Panc1 (cell line): ENCODE measurements at regions not wholly inside any gene's neighbourhood (a gene's known extent, or its start where the extent isn't known, plus 50 kb on each side); places are given as distances from the start of the nearest gene placed in this dataset.

Experiments
- ATAC-seq: fragments of 200-7000 bp; cut with Tn5 transposase; 2 replicates; pipeline ENCODE4 v1.9.1; 2020; ENCODE audit warnings: mild to moderate bottlenecking, moderate library complexity
- BruUV-seq: library from RNA; stranded (reverse); fragments of 400-500 nt; replicated peaks from 2 replicates; lab custom pipeline; 2021; lab: Mats Ljungman, UMichigan
- CTCF ChIA-PET: fragments of 300-600 bp; sonication (Branson Sonifier 250); formaldehyde crosslinking; loops from one replicate; lab custom pipeline; 2022; ENCODE audit warnings: antibody characterized with exemption; lab: Charles Lee
- POLR2A ChIA-PET: fragments of 300-600 bp; sonication (Branson Sonifier 250); formaldehyde crosslinking; loops from one replicate; lab custom pipeline; 2022; ENCODE audit warnings: antibody characterized with exemption; lab: Charles Lee
- DNase-seq: peaks from one replicate; pipeline ENCODE4 v3.0.0-alpha.2; 2010; ENCODE audit warnings: low read depth, low spot score
- H3K27ac ChIP-seq: 2 replicates; pipeline ENCODE4 v1.5.1; 2011; ENCODE audit warnings: mild to moderate bottlenecking, low read length, inconsistent platforms
- H3K27me3 ChIP-seq: fragments of 200-500 bp; sonication (Bioruptor generic); 2 replicates; pipeline ENCODE4 v1.6.0; 2014; ENCODE audit warnings: low read length, inconsistent platforms; ENCODE audit not compliant: control insufficient read depth, insufficient read depth
- H3K36me3 ChIP-seq: fragments of 200-500 bp; sonication (Bioruptor generic); 2 replicates; pipeline ENCODE4 v1.5.1; 2014; ENCODE audit warnings: inconsistent platforms, mild to moderate bottlenecking, low read length, moderate library complexity; ENCODE audit not compliant: control insufficient read depth, insufficient read depth
- H3K4me1 ChIP-seq: 2 replicates; pipeline ENCODE4 v1.5.1; 2011; ENCODE audit warnings: inconsistent platforms, mild to moderate bottlenecking, low read length, moderate library complexity; ENCODE audit not compliant: control insufficient read depth, insufficient read depth
- H3K4me3 ChIP-seq, 2 experiments: 2 replicates each; pipeline ENCODE4 v1.5.1; 2011 to 2012; ENCODE audit warnings: low read depth in 2 of 2, low read length in 2 of 2, mild to moderate bottlenecking in 2 of 2, inconsistent platforms in 1 of 2, moderate library complexity in 1 of 2
- H3K9me3 ChIP-seq: fragments of 200-500 bp; sonication (Bioruptor generic); 2 replicates; pipeline ENCODE4 v1.5.1; 2014; ENCODE audit warnings: low read depth, mild to moderate bottlenecking, inconsistent platforms, low read length, moderate library complexity; ENCODE audit not compliant: control insufficient read depth, insufficient read depth
- POLR2AphosphoS5 ChIP-seq: IDR thresholded peaks from 2 replicates; pipeline ENCODE4 v1.6.1; 2012; ENCODE audit warnings: mild to moderate bottlenecking, low read depth, low read length, moderate library complexity
- SIN3A ChIP-seq: IDR thresholded peaks from 2 replicates; pipeline ENCODE4 v1.6.1; 2012; ENCODE audit warnings: low read depth, mild to moderate bottlenecking, low read length, moderate library complexity, borderline replicate concordance; ENCODE audit not compliant: insufficient read depth
- TCF7L2 ChIP-seq: IDR thresholded peaks from 2 replicates; pipeline ENCODE4 v1.6.1; 2011; ENCODE audit warnings: mild to moderate bottlenecking, low read depth, low read length, inconsistent platforms
- in situ Hi-C: cut with HindIII; loops from 2 replicates; pipeline ENCODE4 v1.10.0; 2016; ENCODE audit warnings: low sequenced_read_pairs, low pct_unique_long_range_greater_than_20kb
- intact Hi-C: fragments of 100-400 bp; cut with micrococcal nuclease; formaldehyde crosslinking; loops from one replicate; pipeline ENCODE4 v1.10.0; 2022; ENCODE audit not compliant: unreplicated experiment
- TF ChIP-seq, protein P1 (sequence below), 2 experiments: IDR thresholded peaks; 2 replicates each; pipeline ENCODE4 v1.6.1; 2011 to 2012; ENCODE audit warnings: low read depth in 2 of 2, control low read depth in 1 of 2, low read length in 1 of 2, mild to moderate bottlenecking in 1 of 2, moderate library complexity in 1 of 2; ENCODE audit not compliant: insufficient read depth in 1 of 2
- TF ChIP-seq, protein P2 (sequence below): fragments of 450-650 bp; IDR thresholded peaks from 2 replicates; pipeline ENCODE4 v1.5.1; 2017; ENCODE audit warnings: mild to moderate bottlenecking

DNA sequence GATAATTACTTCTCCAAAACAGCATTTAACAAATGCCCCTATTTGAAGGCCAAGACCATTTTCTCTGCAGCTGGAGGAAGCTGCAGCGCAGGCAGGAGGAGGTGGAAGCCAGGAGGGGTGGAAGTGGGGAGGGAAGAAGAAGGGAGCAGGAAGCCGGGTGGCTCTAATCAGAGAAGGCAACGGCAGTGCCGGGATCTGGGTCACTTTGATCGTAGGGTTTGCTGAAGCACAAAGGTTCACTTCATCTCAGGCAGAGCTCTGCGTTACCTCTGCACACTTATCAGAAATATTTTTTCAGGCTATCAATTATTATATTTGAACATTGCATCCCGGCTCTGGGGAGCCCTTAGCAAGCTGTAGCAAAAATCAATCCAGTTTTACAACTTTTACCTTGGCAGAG is 315.8 kb upstream of the POU3F3 start:
- Histone ChIP-seq H3K4me3 (no peak overlapping the region), H3K9me3 (no peaks in the 10 kb centered on the region), H3K36me3 (no peaks in the 10 kb centered on the region), H3K27me3 (no peaks in the 10 kb centered on the region; the same call in 1 of the 2 replicates), H3K4me1 (no peaks in the 10 kb centered on the region), H3K27ac (no peak overlapping the region)
- no peak for TF ChIP-seq SIN3A
- TF ChIP-seq, protein P1, sequence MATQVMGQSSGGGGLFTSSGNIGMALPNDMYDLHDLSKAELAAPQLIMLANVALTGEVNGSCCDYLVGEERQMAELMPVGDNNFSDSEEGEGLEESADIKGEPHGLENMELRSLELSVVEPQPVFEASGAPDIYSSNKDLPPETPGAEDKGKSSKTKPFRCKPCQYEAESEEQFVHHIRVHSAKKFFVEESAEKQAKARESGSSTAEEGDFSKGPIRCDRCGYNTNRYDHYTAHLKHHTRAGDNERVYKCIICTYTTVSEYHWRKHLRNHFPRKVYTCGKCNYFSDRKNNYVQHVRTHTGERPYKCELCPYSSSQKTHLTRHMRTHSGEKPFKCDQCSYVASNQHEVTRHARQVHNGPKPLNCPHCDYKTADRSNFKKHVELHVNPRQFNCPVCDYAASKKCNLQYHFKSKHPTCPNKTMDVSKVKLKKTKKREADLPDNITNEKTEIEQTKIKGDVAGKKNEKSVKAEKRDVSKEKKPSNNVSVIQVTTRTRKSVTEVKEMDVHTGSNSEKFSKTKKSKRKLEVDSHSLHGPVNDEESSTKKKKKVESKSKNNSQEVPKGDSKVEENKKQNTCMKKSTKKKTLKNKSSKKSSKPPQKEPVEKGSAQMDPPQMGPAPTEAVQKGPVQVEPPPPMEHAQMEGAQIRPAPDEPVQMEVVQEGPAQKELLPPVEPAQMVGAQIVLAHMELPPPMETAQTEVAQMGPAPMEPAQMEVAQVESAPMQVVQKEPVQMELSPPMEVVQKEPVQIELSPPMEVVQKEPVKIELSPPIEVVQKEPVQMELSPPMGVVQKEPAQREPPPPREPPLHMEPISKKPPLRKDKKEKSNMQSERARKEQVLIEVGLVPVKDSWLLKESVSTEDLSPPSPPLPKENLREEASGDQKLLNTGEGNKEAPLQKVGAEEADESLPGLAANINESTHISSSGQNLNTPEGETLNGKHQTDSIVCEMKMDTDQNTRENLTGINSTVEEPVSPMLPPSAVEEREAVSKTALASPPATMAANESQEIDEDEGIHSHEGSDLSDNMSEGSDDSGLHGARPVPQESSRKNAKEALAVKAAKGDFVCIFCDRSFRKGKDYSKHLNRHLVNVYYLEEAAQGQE (IDR thresholded peaks at IDR 0.05; ENCODE audit: insufficient read depth in 1 of 2, low read depth in 2 of 2, low read length in 1 of 2): no peak
- TF ChIP-seq POLR2AphosphoS5: no peak
- TF ChIP-seq TCF7L2: no peak
- TF ChIP-seq, protein P2, sequence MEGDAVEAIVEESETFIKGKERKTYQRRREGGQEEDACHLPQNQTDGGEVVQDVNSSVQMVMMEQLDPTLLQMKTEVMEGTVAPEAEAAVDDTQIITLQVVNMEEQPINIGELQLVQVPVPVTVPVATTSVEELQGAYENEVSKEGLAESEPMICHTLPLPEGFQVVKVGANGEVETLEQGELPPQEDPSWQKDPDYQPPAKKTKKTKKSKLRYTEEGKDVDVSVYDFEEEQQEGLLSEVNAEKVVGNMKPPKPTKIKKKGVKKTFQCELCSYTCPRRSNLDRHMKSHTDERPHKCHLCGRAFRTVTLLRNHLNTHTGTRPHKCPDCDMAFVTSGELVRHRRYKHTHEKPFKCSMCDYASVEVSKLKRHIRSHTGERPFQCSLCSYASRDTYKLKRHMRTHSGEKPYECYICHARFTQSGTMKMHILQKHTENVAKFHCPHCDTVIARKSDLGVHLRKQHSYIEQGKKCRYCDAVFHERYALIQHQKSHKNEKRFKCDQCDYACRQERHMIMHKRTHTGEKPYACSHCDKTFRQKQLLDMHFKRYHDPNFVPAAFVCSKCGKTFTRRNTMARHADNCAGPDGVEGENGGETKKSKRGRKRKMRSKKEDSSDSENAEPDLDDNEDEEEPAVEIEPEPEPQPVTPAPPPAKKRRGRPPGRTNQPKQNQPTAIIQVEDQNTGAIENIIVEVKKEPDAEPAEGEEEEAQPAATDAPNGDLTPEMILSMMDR: no peak
- intact Hi-C loops (no loop called here), in situ Hi-C loops (no loop called here)
- no TSS peak for BruUV-seq
- ChIA-PET POLR2A (no interaction called here), CTCF (no interaction called here)
- DNase-seq (no peak), ATAC-seq (no peak)

DNA sequence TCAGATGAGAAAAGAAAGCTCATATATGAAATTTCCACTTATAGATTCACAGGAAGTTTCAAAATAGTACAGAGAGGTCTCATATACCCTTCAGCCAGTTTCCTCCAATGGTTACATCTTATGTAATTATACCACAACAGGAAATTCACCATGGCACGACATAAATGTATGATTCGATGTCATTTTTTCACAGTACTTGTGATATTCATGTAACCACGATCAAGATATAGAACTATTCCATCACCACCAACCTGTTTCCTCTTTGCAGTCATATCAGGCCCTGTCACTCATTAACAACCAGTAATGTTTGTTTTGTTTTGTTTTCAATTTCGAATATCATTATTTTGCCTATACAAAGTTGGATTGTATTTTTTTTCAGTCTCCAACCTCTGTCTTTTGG is 314.3 kb upstream of the POU3F3 start:
- no peaks in the 10 kb centered on the region; the same call in 1 of the 2 replicates for H3K27me3 ChIP-seq
- in situ Hi-C loops (no loop called here), intact Hi-C loops (no loop called here)
- TF ChIP-seq TCF7L2 (no peak), POLR2AphosphoS5 (no peak), SIN3A (no peak)
- TF ChIP-seq, protein P2: no peak
- TF ChIP-seq, protein P1 (IDR thresholded peaks at IDR 0.05; ENCODE audit: insufficient read depth in 1 of 2, low read depth in 2 of 2, low read length in 1 of 2): no peak
- BruUV-seq: no TSS peak
- DNase-seq (no peak), ATAC-seq (no peak)
- H3K36me3 ChIP-seq: no peaks in the 10 kb centered on the region
- ChIA-PET CTCF (no interaction called here), POLR2A (no interaction called here)
- H3K4me3 ChIP-seq: no peak overlapping the region
- no peaks in the 10 kb centered on the region for H3K9me3 ChIP-seq
- H3K27ac ChIP-seq: no peak overlapping the region
- H3K4me1 ChIP-seq: no peaks in the 10 kb centered on the region
